ENCODE measurements at regions not wholly inside any gene's neighbourhood (a gene's known extent, or its start where the extent isn't known, plus 50 kb on each side); places are given as distances from the start of the nearest gene placed in this dataset.

GRCh38 chr2:10964052-10964790 is 52.5 kb downstream of the KCNF1 start:
- TF ChIP-seq CTCF (IDR thresholded peaks at IDR 0.05; ENCODE audit: control extremely low read depth, extremely low read depth, low read depth, missing control alignments), result no peak
- CTCF ChIA-PET, result no interaction called here

GRCh38 chr2:10965241-10965843 is 53.6 kb downstream of the KCNF1 start:
- POLR2A ChIA-PET, result no interaction called here
- CTCF ChIA-PET, result interaction anchor here (0.6 kb wide), 1 partner anchor 133 kb away, joined by 3 read pairs; no protein-coding TSS in a partner anchor
- DNase-seq (ENCODE audit: extremely low spot score), result no peak

More at GRCh38 chr2:10964052-10964790, 52.5 kb downstream of the KCNF1 start:
- POLR2A ChIA-PET, result no interaction called here
- DNase-seq (ENCODE audit: extremely low spot score), result no peak

GRCh38 chr2:10966056-10966455 is 54.3 kb downstream of the KCNF1 start:
- ChIA-PET CTCF (interaction anchor here (0.6 kb wide), 1 partner anchor 133 kb away, joined by 3 read pairs; no protein-coding TSS in a partner anchor), POLR2A (no interaction called here)
- TF ChIP-seq CTCF (IDR thresholded peaks at IDR 0.05; ENCODE audit: control extremely low read depth, extremely low read depth, low read depth, missing control alignments), result no peak
- no peak for DNase-seq (ENCODE audit: extremely low spot score)

More at GRCh38 chr2:10965241-10965843, 53.6 kb downstream of the KCNF1 start:
- no peak for TF ChIP-seq CTCF (IDR thresholded peaks at IDR 0.05; ENCODE audit: control extremely low read depth, extremely low read depth, low read depth, missing control alignments)

GRCh38 chr2:10966741-10967140 is 55.0 kb downstream of the KCNF1 start:
- CTCF ChIA-PET, result no interaction called here

GRCh38 chr2:10968176-10968575 is 56.4 kb downstream of the KCNF1 start:
- CTCF ChIA-PET, result no interaction called here
- DNase-seq (ENCODE audit: extremely low spot score), result no peak
- POLR2A ChIA-PET, result no interaction called here
- TF ChIP-seq CTCF (IDR thresholded peaks at IDR 0.05; ENCODE audit: control extremely low read depth, extremely low read depth, low read depth, missing control alignments), result no peak

More at GRCh38 chr2:10966741-10967140, 55.0 kb downstream of the KCNF1 start:
- no peak for DNase-seq (ENCODE audit: extremely low spot score)
- TF ChIP-seq CTCF (IDR thresholded peaks at IDR 0.05; ENCODE audit: control extremely low read depth, extremely low read depth, low read depth, missing control alignments), result no peak
- POLR2A ChIA-PET, result no interaction called here

- ChIA-PET CTCF (no interaction called here), POLR2A (no interaction called here)
- no peak for TF ChIP-seq CTCF (IDR thresholded peaks at IDR 0.05; ENCODE audit: control extremely low read depth, extremely low read depth, low read depth, missing control alignments)
- DNase-seq (ENCODE audit: extremely low spot score), result no peak
Measured at GRCh38 chr2:10970666-10971065, 58.9 kb downstream of the KCNF1 start.

All from GM10248 (cell line).